Left kidney (tissue), 1 donor: ENCODE measurements at regions not wholly inside any gene's neighbourhood (a gene's known extent, or its start where the extent isn't known, plus 50 kb on each side); places are given as distances from the start of the nearest gene placed in this dataset.
"Not testable (repeated sequence)": the region's sequence is repeated elsewhere in the genome, so short reads cannot be mapped to it uniquely, and the experiment has no call there.

Experiments
- DNase-seq: peaks from one replicate; pipeline ENCODE4 v3.0.0-alpha.2; 2013

DNA sequence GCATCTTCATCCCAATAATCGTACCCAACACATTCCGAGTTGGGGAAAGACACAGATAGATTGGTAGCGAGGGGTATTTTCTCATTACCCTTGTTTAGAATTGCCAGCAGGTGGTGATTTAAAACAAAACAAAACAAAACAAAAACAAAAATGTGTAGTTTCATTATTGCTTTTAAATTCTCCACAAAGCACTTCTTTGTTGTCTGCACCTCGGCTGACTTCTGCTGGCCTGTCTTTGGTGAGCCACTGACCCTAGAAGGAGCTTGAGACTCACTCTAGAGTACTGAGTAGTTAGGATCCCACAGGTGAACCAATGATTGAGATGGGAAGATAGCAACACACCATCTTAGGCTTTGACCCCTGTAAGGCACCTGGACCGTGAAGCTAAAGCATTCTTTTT is 105.4 kb upstream of the BET1 start:
- no peak for DNase-seq

GRCh38 chr7:94111009-94111408 is 106.9 kb upstream of the BET1 start:
- no peak for DNase-seq

DNA sequence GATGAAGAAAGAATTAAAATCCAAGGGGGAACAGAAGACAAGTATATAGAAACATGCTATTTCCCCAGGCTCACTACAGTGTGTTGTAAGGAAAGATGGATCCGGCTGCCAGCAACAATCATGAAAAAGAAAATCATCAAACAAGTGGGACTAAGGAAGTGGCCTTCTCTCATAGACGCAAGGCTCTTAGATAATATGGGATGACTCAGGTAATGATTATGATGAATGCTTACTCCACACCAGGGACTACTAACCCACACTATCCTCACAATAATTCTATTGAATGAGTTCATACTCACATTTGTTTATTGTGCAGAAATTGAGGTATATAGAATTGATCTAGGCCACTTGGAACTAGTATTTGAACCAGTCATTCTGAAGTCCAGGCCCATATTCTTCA is 111.2 kb upstream of the BET1 start:
- no peak for DNase-seq

- no peak for DNase-seq
Measured at GRCh38 chr7:94123136-94123535, 119.0 kb upstream of the BET1 start.

DNA sequence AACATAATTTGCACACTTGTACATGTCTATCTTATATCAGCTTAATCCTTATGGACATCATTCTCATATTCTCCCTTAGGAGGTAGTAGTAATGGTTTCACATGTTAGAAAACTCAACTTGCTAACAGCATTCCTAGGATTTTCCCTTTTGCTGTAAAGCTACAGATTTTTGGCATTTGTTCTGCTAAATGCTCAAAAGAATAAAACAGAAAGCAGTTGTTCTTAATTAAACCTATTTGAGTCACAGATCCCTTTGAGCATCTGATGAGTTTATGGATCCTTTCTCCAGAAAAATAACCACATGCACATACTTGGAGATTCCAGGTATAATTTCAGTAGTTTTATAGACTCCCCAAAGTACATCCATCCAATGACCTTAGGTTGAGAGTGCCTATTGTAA is 122.9 kb upstream of the BET1 start:
- no peak for DNase-seq

- DNase-seq = no peak
Measured at GRCh38 chr7:94128072-94128471, 123.9 kb upstream of the BET1 start.

- no peak for DNase-seq
Measured at GRCh38 chr7:94129443-94130140, 125.4 kb upstream of the BET1 start.

- DNase-seq = no peak
Measured at GRCh38 chr7:94130716-94131115, 126.6 kb upstream of the BET1 start.

- DNase-seq = no peak
Measured at GRCh38 chr7:94133460-94133859, 129.3 kb upstream of the BET1 start.

DNA sequence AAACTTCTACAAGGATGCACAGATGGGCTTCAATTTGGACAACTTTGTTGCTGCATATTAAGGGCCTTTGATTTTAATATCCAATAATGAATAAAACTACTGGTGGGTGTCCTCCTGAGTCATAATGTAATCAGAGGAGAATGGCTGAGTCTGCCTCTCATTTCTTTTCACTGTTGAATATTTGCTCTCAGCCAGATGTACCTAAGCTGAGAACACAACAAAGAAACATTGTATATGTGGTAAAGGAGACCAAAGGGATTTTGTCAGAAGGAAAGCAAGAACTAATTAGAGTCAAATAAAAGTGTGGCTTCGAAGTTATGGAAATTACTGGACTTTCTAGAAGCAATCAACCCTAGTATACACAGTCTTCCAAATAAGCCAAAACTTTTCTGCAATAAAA is 131.0 kb upstream of the BET1 start:
- no peak for DNase-seq

- no peak for DNase-seq
Measured at GRCh38 chr7:94142281-94142680, 138.1 kb upstream of the BET1 start.

DNA sequence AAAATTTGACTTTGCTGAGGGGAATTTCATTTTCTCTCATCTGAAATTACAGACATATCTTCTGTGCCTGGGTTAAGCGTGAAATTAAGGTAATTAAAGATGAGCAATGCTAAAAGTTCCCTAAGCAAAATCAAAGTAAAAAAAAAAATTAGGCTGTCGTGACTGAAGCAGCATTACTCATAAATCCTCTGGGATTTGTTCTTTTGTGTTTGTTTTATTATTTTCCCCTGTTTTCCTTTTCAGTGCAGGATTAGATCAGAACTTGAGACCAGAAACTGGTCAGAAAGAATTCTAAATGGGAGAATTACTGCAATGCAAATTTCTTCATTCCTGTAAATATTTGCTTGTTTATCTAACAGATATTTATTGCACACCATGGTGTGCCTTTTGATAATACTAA is 141.4 kb upstream of the BET1 start:
- DNase-seq = no peak

- DNase-seq = no peak
Measured at GRCh38 chr7:94146408-94146807, 142.3 kb upstream of the BET1 start.

GRCh38 chr7:94149789-94150545 is 145.8 kb upstream of the BET1 start:
- DNase-seq = no peak

GRCh38 chr7:94154182-94154581 is 150.0 kb upstream of the BET1 start:
- no peak for DNase-seq

DNA sequence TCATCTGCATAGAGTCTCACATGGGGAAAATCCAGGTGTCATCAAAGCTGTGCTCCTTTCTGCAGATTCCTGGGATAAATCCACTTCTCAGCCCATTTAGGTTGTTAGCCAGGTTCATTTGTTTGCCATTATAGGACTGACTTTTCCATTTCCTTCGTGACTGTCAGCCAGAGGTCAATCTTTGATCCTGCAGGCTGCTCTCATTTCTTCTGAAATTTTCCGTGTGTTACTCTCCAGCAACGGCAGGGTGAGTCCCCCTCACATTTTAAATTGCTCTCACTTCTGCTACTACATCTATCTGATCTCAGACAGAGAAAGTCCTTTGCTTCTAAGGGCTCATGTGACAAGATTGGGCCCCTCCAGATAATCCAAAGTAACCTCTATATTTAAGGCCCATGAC is 150.7 kb upstream of the BET1 start:
- no peak for DNase-seq

GRCh38 chr7:94157659-94158306 is 153.6 kb upstream of the BET1 start:
- not testable (repeated sequence) for DNase-seq

- no peak for DNase-seq
Measured at GRCh38 chr7:94160719-94161435, 156.7 kb upstream of the BET1 start.

- no peak for DNase-seq
Measured at GRCh38 chr7:94161476-94161875, 157.3 kb upstream of the BET1 start.

DNA sequence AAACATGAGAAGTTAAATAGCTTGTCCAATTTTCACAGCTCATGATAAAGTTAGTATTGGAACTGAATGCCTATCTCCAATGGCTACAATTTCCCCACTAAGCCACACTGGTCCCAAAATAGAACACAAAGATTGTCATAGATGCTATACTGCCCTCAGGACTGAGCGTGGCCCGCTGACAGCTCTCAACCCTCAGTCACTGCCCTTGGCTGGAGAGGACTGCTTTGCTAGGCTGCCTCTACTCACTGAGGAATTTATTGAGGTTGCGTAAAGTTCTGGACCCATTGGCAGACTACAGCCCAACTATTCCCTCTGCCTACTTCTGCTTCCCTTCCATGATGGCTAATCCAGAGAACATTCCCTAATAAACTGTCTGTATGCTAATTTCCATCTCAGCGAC is 165.5 kb upstream of the BET1 start:
- DNase-seq = no peak

GRCh38 chr7:94170836-94171235 is 166.7 kb upstream of the BET1 start:
- DNase-seq = no peak

- DNase-seq = no peak
Measured at GRCh38 chr7:94173436-94173835, 169.3 kb upstream of the BET1 start.

GRCh38 chr7:94174375-94174774 is 170.2 kb upstream of the BET1 start:
- no peak for DNase-seq
